ENCODE measurements at regions not wholly inside any gene's neighbourhood (a gene's known extent, or its start where the extent isn't known, plus 50 kb on each side); places are given as distances from the start of the nearest gene placed in this dataset.

DNA sequence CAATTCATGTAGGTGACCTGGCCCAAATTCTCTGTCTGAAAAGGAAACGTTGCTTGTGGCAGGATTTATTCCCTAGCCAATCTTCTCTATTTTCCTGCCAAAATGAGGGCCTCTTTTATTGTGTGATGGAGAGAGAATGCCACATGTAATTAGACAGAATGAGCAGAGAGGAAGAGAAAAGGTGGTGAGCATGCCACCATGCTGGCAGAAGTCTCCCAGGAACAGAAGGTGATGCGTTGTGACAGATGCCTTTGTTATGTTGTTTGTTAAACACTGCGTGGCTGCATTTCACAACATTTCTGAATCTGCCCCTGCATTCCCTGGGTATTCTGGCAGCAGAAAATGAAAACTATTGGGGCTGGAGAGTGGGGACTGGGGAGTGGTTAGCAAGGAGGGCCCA, 577.6 kb downstream of the TLR4 start:
- Mint-ChIP-seq H3K9me3 (no peaks in the 10 kb centered on the region; a peak in 1 of 5 replicates), H3K27me3 (ENCODE audit: low read depth) (no peaks in the 10 kb centered on the region; the same call in 1 of the 2 replicates)

More for the DNA sequence above, 577.6 kb downstream of the TLR4 start:
- no peak overlapping the region for H3K4me2 ChIP-seq (ENCODE audit: insufficient read depth, insufficient read length, low read length)
- no peaks in the 10 kb centered on the region for H4K20me1 ChIP-seq (ENCODE audit: control insufficient read depth, insufficient read depth, insufficient read length)
- WGBS (ENCODE audit: extremely low coverage, insufficient read length, low lambda C conversion rate): no CpG with 5 or more reads among the region's 3 CpGs
- H3K23ac ChIP-seq (ENCODE audit: insufficient read length, low read depth, low read length): no peak overlapping the region
- no peak overlapping the region for H3K4ac ChIP-seq (ENCODE audit: low read depth, low read length)
- H2BK120ac ChIP-seq (ENCODE audit: low read depth, low read length, poor library complexity, severe bottlenecking): no peak overlapping the region
- H3K23me2 ChIP-seq (ENCODE audit: insufficient read length, low read depth, low read length, poor library complexity, severe bottlenecking): no peaks in the 10 kb centered on the region
- no peak overlapping the region for H4K91ac ChIP-seq (ENCODE audit: insufficient read length, low read depth, low read length)
- no peaks in the 10 kb centered on the region for H3K79me2 ChIP-seq (ENCODE audit: insufficient read depth, low read length)
- no peak overlapping the region for H2AFZ ChIP-seq (ENCODE audit: low read length)
- no peak overlapping the region for H2BK5ac ChIP-seq (ENCODE audit: insufficient read length, low read length)
- Mint-ChIP-seq H3K36me3 (ENCODE audit: insufficient read depth in 1 of 3, low read depth in 3 of 3) (no peaks in the 10 kb centered on the region), H3K4me1 (no peaks in the 10 kb centered on the region; a peak in 1 of 4 replicates), H3K4me3 (no peak overlapping the region), H3K27ac (no peak overlapping the region)
- no peak overlapping the region for H3K14ac ChIP-seq (ENCODE audit: insufficient read depth, low read length)
- H2BK12ac ChIP-seq (ENCODE audit: insufficient read length, low read depth, low read length): no peak overlapping the region
- no peak overlapping the region for H4K8ac ChIP-seq (replicated peaks; ENCODE audit: insufficient read length, low read depth, low read length)
- no peaks in the 10 kb centered on the region for H3K4me1 ChIP-seq (ENCODE audit: insufficient read depth, low read length)
- H4K5ac ChIP-seq (ENCODE audit: insufficient read length, low read depth, low read length): no peak overlapping the region
- H3K79me1 ChIP-seq (ENCODE audit: insufficient read depth, low read depth, low read length, poor library complexity, severe bottlenecking): no peaks in the 10 kb centered on the region
- H3K27ac ChIP-seq (ENCODE audit: insufficient read length, low read depth, low read length): no peak overlapping the region
- no peak overlapping the region for H3K18ac ChIP-seq (ENCODE audit: insufficient read length, low read depth, low read length)
- no peaks in the 10 kb centered on the region for H3K9me3 ChIP-seq (ENCODE audit: control insufficient read depth, low read depth, low read length)
- H2AK5ac ChIP-seq (ENCODE audit: insufficient read length, low read length): no peak overlapping the region
- H3K9ac ChIP-seq (ENCODE audit: extremely low read depth, insufficient read length, low read length): no peak overlapping the region
- H2BK15ac ChIP-seq (ENCODE audit: low read depth, low read length): no peak overlapping the region
- TF ChIP-seq, protein P1, sequence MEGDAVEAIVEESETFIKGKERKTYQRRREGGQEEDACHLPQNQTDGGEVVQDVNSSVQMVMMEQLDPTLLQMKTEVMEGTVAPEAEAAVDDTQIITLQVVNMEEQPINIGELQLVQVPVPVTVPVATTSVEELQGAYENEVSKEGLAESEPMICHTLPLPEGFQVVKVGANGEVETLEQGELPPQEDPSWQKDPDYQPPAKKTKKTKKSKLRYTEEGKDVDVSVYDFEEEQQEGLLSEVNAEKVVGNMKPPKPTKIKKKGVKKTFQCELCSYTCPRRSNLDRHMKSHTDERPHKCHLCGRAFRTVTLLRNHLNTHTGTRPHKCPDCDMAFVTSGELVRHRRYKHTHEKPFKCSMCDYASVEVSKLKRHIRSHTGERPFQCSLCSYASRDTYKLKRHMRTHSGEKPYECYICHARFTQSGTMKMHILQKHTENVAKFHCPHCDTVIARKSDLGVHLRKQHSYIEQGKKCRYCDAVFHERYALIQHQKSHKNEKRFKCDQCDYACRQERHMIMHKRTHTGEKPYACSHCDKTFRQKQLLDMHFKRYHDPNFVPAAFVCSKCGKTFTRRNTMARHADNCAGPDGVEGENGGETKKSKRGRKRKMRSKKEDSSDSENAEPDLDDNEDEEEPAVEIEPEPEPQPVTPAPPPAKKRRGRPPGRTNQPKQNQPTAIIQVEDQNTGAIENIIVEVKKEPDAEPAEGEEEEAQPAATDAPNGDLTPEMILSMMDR (conservative IDR thresholded peaks at IDR 0.05): no peak
- no peak overlapping the region for H3K56ac ChIP-seq (ENCODE audit: insufficient read length, low read depth, low read length)
- H3K27me3 ChIP-seq (ENCODE audit: insufficient read depth, low read length): no peaks in the 10 kb centered on the region
- DNase-seq: no peak
- no peak overlapping the region for H2BK20ac ChIP-seq (ENCODE audit: low read depth, low read length, poor library complexity, severe bottlenecking)
- no peak overlapping the region for H3T11ph ChIP-seq (ENCODE audit: low read length)

Data from H9 (cell line).